GM12873 (cell line): ENCODE measurements at regions not wholly inside any gene's neighbourhood (a gene's known extent, or its start where the extent isn't known, plus 50 kb on each side); places are given as distances from the start of the nearest gene placed in this dataset.

Experiments used
- TF ChIP-seq, protein P1 (sequence below): IDR thresholded peaks from 2 replicates; pipeline ENCODE4 v1.5.1; 2012; ENCODE audit warnings: low read depth, mild to moderate bottlenecking, moderate library complexity, low read length, control low read depth; ENCODE audit not compliant: insufficient read depth; ENCODE audit errors: missing control alignments

DNA sequence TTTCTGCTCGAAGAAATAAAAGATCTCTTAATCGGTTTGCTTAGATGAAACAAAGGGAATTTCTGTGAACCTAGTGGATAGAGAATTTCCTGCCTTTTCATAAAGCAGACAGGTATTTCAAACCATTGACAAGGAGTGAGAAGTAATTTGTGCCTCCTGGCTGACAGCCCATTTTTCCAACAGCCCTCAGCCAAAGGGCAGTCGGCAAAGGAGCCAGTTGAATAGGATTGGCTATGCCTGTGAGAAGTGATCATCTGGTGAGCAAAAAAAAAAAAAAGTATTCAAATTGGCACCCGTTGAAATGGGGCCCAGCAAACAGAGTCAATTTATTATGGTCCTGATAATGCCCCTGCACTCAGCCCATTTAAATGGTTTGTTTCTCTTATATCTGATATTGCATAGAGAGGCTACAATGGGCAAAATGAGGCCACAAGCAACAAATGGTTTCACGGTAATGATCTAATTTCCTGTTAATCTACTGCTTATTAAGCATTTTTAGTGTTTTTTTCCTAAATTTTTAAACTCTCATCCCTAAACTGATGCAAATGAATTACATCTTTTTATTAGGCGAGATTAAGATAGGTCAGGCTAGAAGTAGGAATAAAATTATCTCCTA lies 477.5 kb downstream of the NUF2 start:
- TF ChIP-seq, protein P1, sequence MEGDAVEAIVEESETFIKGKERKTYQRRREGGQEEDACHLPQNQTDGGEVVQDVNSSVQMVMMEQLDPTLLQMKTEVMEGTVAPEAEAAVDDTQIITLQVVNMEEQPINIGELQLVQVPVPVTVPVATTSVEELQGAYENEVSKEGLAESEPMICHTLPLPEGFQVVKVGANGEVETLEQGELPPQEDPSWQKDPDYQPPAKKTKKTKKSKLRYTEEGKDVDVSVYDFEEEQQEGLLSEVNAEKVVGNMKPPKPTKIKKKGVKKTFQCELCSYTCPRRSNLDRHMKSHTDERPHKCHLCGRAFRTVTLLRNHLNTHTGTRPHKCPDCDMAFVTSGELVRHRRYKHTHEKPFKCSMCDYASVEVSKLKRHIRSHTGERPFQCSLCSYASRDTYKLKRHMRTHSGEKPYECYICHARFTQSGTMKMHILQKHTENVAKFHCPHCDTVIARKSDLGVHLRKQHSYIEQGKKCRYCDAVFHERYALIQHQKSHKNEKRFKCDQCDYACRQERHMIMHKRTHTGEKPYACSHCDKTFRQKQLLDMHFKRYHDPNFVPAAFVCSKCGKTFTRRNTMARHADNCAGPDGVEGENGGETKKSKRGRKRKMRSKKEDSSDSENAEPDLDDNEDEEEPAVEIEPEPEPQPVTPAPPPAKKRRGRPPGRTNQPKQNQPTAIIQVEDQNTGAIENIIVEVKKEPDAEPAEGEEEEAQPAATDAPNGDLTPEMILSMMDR: no peak

DNA sequence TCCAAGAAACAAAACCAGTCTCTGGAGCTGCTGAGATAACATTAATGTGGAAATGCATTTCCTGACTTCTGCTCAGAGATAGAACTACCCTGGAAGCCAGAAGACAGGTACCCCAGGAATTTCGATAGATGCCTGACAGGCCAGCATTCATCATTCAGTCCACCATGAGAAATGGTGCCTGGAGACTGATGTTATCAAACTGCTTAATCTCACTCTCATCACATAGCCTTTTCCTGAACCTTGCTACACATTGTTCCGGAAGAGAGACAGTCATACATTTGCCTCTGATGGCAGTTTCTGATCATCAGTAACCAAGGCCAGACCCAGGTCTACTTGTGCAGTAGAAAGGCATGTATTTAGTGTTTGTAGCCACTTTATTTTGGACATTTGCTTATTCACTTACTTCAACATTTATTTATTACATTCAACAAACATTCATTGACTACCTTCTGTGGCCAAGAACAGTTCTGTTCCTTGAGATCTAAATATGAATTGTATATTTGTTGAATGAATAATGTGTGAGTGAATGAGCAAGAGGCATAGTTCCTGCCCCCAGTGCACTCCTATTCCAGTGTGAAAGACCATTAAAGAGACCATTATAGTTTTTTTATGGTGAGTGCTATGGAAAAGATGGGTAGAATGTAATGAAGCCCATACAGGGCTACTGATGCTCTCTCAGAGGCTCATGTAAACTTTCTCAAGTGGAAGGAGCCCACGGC lies 485.7 kb downstream of the NUF2 start:
- TF ChIP-seq, protein P1: no peak

DNA sequence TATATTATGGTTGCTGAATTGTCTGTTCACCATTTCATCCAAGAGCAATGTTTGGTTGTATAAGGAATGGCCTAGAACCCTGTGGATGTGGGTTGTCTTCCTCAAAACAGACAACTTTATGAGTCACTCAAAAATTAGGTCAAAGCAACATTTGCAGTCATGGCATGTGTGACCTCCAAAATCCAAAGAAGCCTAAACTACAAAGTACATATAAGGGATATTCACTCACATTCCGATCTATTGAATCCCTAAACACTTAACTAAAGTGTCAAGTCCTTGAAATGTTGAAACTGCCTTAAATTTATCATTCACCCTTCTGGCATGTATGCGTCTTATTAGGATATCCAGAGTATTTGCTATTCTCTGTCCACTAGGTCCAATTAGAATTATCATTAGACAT lies 491.5 kb downstream of the NUF2 start:
- TF ChIP-seq, protein P1: no peak

DNA sequence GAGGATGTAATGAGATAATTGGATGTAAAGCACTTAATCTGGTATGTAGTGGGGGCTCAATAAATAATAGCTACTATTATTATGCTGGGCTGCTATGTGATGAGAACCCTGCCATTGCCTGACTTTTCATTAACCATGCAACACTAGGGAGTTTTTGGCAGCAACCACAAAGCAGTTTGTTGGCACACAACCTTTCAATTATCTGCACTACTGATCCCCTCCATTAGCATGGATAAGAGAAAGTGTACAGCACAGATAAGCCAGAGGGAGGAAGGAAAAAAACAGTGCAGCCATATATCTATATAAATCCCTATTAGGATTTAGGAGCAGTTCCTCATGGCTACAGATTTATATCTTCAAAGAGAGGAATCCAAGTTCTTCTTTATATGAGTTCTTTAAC lies 498.5 kb downstream of the NUF2 start:
- TF ChIP-seq, protein P1: no peak

DNA sequence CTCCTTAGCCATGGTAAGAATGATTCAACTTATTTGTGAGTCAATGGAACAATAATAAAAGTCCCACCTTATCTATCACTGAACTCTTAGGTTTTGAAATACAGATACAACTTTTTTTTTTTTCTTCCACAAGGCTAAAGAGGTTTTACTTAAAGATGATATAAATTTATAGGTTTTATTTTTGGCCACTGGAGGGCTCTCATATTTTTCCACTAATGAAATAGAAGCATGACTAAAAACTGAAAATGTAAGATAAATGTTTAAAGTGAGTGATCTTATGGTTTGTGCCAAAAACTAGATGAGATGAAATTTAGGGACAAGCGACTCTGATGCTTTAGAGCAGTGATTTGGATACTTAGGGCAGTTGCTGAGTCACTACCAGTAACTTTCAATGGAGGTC lies 499.0 kb downstream of the NUF2 start:
- TF ChIP-seq, protein P1: no peak

DNA sequence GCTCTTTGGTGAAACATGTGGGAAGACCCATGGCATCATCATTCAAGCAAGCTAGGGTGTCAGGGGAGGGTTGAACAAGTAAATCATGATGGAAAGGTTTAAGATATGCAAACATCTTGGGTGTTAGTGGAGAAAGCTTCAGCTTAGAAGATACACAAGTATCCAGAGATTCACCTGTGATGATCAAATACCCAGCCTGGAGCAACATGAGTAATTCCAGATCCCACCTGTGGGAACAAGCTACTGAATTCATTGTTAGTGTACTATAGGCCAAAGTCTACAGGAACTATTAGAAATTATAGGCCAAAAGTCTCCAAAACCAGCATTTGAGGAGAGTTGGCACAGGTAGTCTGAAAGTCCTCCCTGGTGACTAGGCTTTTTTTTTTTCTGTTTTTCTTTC lies 499.9 kb downstream of the NUF2 start:
- TF ChIP-seq, protein P1: no peak

DNA sequence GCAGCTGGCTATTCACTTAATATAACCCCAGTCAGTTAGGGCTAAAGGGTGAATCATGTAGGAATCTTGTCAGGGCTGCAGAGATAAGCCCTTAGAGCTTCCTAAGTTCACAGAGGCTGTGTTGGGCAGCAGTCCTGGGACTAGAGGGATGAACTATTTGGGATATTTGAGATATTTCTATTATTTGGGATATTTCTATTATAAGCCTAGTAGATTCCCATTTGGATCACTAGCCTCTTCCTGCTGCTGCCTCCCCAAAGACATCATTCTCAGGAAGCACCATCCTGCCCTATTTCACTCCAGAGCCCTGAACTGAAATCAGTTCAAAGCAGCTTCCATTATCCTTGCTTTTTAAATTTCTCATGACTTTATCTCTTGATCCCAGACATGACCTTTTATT lies 501.3 kb downstream of the NUF2 start:
- TF ChIP-seq, protein P1: no peak
